ENCODE measurements at regions not wholly inside any gene's neighbourhood (a gene's known extent, or its start where the extent isn't known, plus 50 kb on each side); places are given as distances from the start of the nearest gene placed in this dataset.

GRCh38 chr3:80040067-80040466 lies 272.3 kb upstream of the ROBO1 start:
- TF ChIP-seq POLR2A (IDR thresholded peaks at IDR 0.05) (no peak), CTCF (IDR thresholded peaks at IDR 0.05) (no peak)

Measured in Peyer's patch (tissue), 4 donors.